Testis (tissue), 2 donors: ENCODE measurements at regions not wholly inside any gene's neighbourhood (a gene's known extent, or its start where the extent isn't known, plus 50 kb on each side); places are given as distances from the start of the nearest gene placed in this dataset.
"Not testable (repeated sequence)": the region's sequence is repeated elsewhere in the genome, so short reads cannot be mapped to it uniquely, and the experiment has no call there.

ENCODE experiments used
- DNase-seq: peaks from one replicate; pipeline ENCODE4 v3.0.0-alpha.2; 2019
- H3K27ac ChIP-seq, 2 donors: fragments of 200-600 bp; sonication (generic); one replicate each; pipeline ENCODE4 v1.5.1; 2019
- H3K27me3 ChIP-seq: fragments of 200-600 bp; sonication (generic); one replicate; pipeline ENCODE4 v1.5.1; 2019
- H3K36me3 ChIP-seq: fragments of 200-600 bp; sonication (generic); one replicate; pipeline ENCODE4 v1.5.1; 2017; ENCODE audit warnings: low read depth; ENCODE audit errors: missing control alignments
- H3K4me1 ChIP-seq: fragments of 200-600 bp; sonication (generic); one replicate; pipeline ENCODE4 v1.5.1; 2019
- H3K4me3 ChIP-seq, 2 donors: fragments of 200-600 bp; sonication (generic); one replicate each; pipeline ENCODE4 v1.5.1; 2017 to 2019
- H3K9me3 ChIP-seq: fragments of 200-600 bp; sonication (generic); one replicate; pipeline ENCODE4 v1.5.1; 2017
- CTCF ChIP-seq, 3 experiments: fragments of 450-650 bp in 2 of 3; fragments of 200-600 bp in 1 of 3; sonication (generic) in 1 of 3; IDR thresholded peaks; one replicate each; pipeline ENCODE4 v1.5.1; 2016 to 2019; ENCODE audit warnings: antibody characterized with exemption in 3 of 3, mild to moderate bottlenecking in 2 of 3, moderate library complexity in 1 of 3
- POLR2A ChIP-seq: fragments of 450-650 bp; IDR thresholded peaks from one replicate; pipeline ENCODE4 v1.6.1; 2017; ENCODE audit warnings: antibody characterized with exemption, mild to moderate bottlenecking, moderate library complexity
- WGBS, 2 donors: methylation state at CpG; one replicate each; pipeline ENCODE4 v1.1.5; 2018; 5-methylcytosine and 5-hydroxymethylcytosine counted together
- intact Hi-C: fragments of 100-400 bp; cut with DNase I; formaldehyde crosslinking; loops from one replicate; pipeline ENCODE4 v1.15.1; 2023; ENCODE audit warnings: low total_unique reads

GRCh38 chr5:165404917-165405316 is 1899.5 kb downstream of the MAT2B start:
- intact Hi-C loops = no loop called here
- no peak overlapping the region for H3K27ac ChIP-seq
- no peak overlapping the region for H3K4me3 ChIP-seq
- H3K9me3 ChIP-seq = no peaks in the 10 kb centered on the region
- H3K36me3 ChIP-seq = no peaks in the 10 kb centered on the region
- TF ChIP-seq POLR2A (no peak), CTCF (IDR thresholded peaks at IDR 0.05) (no peak)
- H3K4me1 ChIP-seq = no peaks in the 10 kb centered on the region
- no peaks in the 10 kb centered on the region for H3K27me3 ChIP-seq
- 88 to 89% methylated on average over 2 of the region's 2 CpGs for WGBS, 2 donors
- DNase-seq = no peak

- Histone ChIP-seq H3K9me3 (no peaks in the 10 kb centered on the region), H3K27ac (no peak overlapping the region), H3K4me1 (no peaks in the 10 kb centered on the region), H3K27me3 (no peaks in the 10 kb centered on the region), H3K4me3 (no peak overlapping the region), H3K36me3 (no peaks in the 10 kb centered on the region)
- DNase-seq = no peak
- whole genome bisulfite sequencing, 2 donors = 60 to 83% methylated on average over 1 of the region's 1 CpG
- intact Hi-C loops = no loop called here
- TF ChIP-seq CTCF (IDR thresholded peaks at IDR 0.05) (no peak), POLR2A (no peak)
Observed at GRCh38 chr5:165405340-165405739, 1899.9 kb downstream of the MAT2B start.

GRCh38 chr5:165407352-165407751 is 1901.9 kb downstream of the MAT2B start:
- H3K27me3 ChIP-seq = no peaks in the 10 kb centered on the region
- 89 to 98% methylated on average over 3 of the region's 3 CpGs for WGBS, 2 donors
- DNase-seq = no peak
- H3K27ac ChIP-seq = no peak overlapping the region
- no peak overlapping the region for H3K4me3 ChIP-seq
- intact Hi-C loops = no loop called here
- no peaks in the 10 kb centered on the region for H3K4me1 ChIP-seq
- no peak for TF ChIP-seq CTCF (IDR thresholded peaks at IDR 0.05)
- no peak for TF ChIP-seq POLR2A
- H3K9me3 ChIP-seq = no peaks in the 10 kb centered on the region
- H3K36me3 ChIP-seq = no peaks in the 10 kb centered on the region

GRCh38 chr5:165410476-165410875 is 1905.1 kb downstream of the MAT2B start:
- Histone ChIP-seq H3K4me3 (no peak overlapping the region), H3K9me3 (no peaks in the 10 kb centered on the region), H3K36me3 (no peaks in the 10 kb centered on the region), H3K27me3 (no peaks in the 10 kb centered on the region), H3K4me1 (no peaks in the 10 kb centered on the region), H3K27ac (no peak overlapping the region)
- 94 to 100% methylated on average over 1 of the region's 1 CpG for WGBS, 2 donors
- no peak for DNase-seq
- intact Hi-C loops = no loop called here
- no peak for TF ChIP-seq CTCF (IDR thresholded peaks at IDR 0.05)
- TF ChIP-seq POLR2A = no peak

GRCh38 chr5:165411532-165411931 is 1906.1 kb downstream of the MAT2B start:
- H3K9me3 ChIP-seq, H3K4me1 ChIP-seq, H3K4me3 ChIP-seq, H3K27me3 ChIP-seq, intact Hi-C loops, H3K27ac ChIP-seq, H3K36me3 ChIP-seq, DNase-seq: not testable (repeated sequence)
- WGBS, 2 donors = 87 to 98% methylated on average over 1 of the region's 1 CpG
